CD4-positive, CD25-positive, alpha-beta regulatory T cell (primary cell): ENCODE measurements at regions not wholly inside any gene's neighbourhood (a gene's known extent, or its start where the extent isn't known, plus 50 kb on each side); places are given as distances from the start of the nearest gene placed in this dataset.

Experiments
- ATAC-seq, 2 donors: fragments of 150-1000 bp; cut with Tn5 transposase; one replicate each; pipeline ENCODE4 v1.10.0; 2021; ENCODE audit warnings: low read depth in 2 of 2, moderate number of reproducible peaks in 2 of 2, moderate library complexity in 1 of 2
- DNase-seq, 3 donors: peaks; one replicate each; pipeline versions ENCODE4 v3.0.0 to v3.0.0-alpha.2; 2012 to 2022; ENCODE audit warnings: mixed read lengths in 1 of 3
- H3K27ac ChIP-seq: one replicate; pipeline ENCODE4 v1.7.0; 2013; ENCODE audit warnings: mild to moderate bottlenecking, low read length; ENCODE audit not compliant: insufficient read depth, poor library complexity, severe bottlenecking
- H3K27me3 ChIP-seq: one replicate; pipeline ENCODE4 v1.7.0; 2013; ENCODE audit warnings: low read length; ENCODE audit not compliant: control insufficient read depth, insufficient read depth
- H3K36me3 ChIP-seq: one replicate; pipeline ENCODE4 v1.7.0; 2013; ENCODE audit warnings: mild to moderate bottlenecking, low read length, moderate library complexity; ENCODE audit not compliant: control insufficient read depth, insufficient read depth
- H3K4me1 ChIP-seq: 2 replicates; pipeline ENCODE4 v1.7.0; 2013; ENCODE audit warnings: mild to moderate bottlenecking, low read length; ENCODE audit not compliant: insufficient read depth, control insufficient read depth, poor library complexity, severe bottlenecking
- H3K4me3 ChIP-seq: one replicate; pipeline ENCODE4 v1.7.0; 2013; ENCODE audit warnings: low read depth, mild to moderate bottlenecking, low read length, moderate library complexity
- H3K9me3 ChIP-seq, 2 experiments: 1 replicate in 1 of 2; 2 replicates in 1 of 2; pipeline ENCODE4 v1.7.0; 2013; ENCODE audit warnings: low read length in 2 of 2, mild to moderate bottlenecking in 1 of 2, moderate library complexity in 1 of 2; ENCODE audit not compliant: control insufficient read depth in 2 of 2
- H3K27ac Mint-ChIP-seq, 3 donors: one replicate each; pipeline ENCODE4 v1.8.0; 2020 to 2022; ENCODE audit warnings: mild to moderate bottlenecking in 3 of 3, mixed read lengths in 3 of 3, moderate library complexity in 2 of 3
- H3K27me3 Mint-ChIP-seq: one replicate; pipeline ENCODE4 v1.8.0; 2022; ENCODE audit warnings: mild to moderate bottlenecking, mixed read lengths
- H3K36me3 Mint-ChIP-seq: one replicate; pipeline ENCODE4 v1.8.0; 2020; ENCODE audit warnings: mixed read lengths
- H3K4me1 Mint-ChIP-seq, 4 donors: one replicate each; pipeline ENCODE4 v1.8.0; 2020 to 2022; ENCODE audit warnings: mixed read lengths in 4 of 4, mild to moderate bottlenecking in 1 of 4
- H3K4me3 Mint-ChIP-seq, 4 donors: one replicate each; pipeline ENCODE4 v1.8.0; 2020 to 2022; ENCODE audit warnings: mild to moderate bottlenecking in 4 of 4, mixed read lengths in 4 of 4, moderate library complexity in 3 of 4
- H3K9me3 Mint-ChIP-seq, 7 donors: one replicate each; pipeline ENCODE4 v1.8.0; 2020 to 2022; ENCODE audit warnings: mixed read lengths in 7 of 7, mild to moderate bottlenecking in 3 of 7, moderate library complexity in 2 of 7

GRCh38 chr14:22438742-22439141, 150.3 kb downstream of the DAD1 start:
- ATAC-seq (no peak), DNase-seq (no peak)
- Histone ChIP-seq H3K9me3 (no peaks in the 10 kb centered on the region), H3K36me3 (no peaks in the 10 kb centered on the region), H3K27me3 (no peaks in the 10 kb centered on the region), H3K27ac (no peak overlapping the region), H3K4me1 (no peaks in the 10 kb centered on the region), H3K4me3 (no peak overlapping the region)
- Mint-ChIP-seq H3K27ac (no peak overlapping the region), H3K36me3 (no peaks in the 10 kb centered on the region), H3K27me3 (no peaks in the 10 kb centered on the region), H3K4me1 (no peaks in the 10 kb centered on the region), H3K4me3 (peak overlapping the region in 1 of 4 donors; percentile 31), H3K9me3 (no peaks in the 10 kb centered on the region)

GRCh38 chr14:22434901-22435550, 154.0 kb downstream of the DAD1 start:
- ATAC-seq (no peak), DNase-seq (no peak)
- H3K9me3 Mint-ChIP-seq: no peaks in the 10 kb centered on the region
- no peaks in the 10 kb centered on the region for H3K36me3 Mint-ChIP-seq
- no peak overlapping the region for H3K27ac Mint-ChIP-seq
- H3K27me3 ChIP-seq: no peaks in the 10 kb centered on the region
- no peaks in the 10 kb centered on the region for H3K4me1 Mint-ChIP-seq
- H3K36me3 ChIP-seq: no peaks in the 10 kb centered on the region
- H3K4me3 Mint-ChIP-seq: no peak overlapping the region
- H3K4me1 ChIP-seq: no peaks in the 10 kb centered on the region
- H3K9me3 ChIP-seq: no peaks in the 10 kb centered on the region
- H3K4me3 ChIP-seq: no peak overlapping the region
- no peaks in the 10 kb centered on the region for H3K27me3 Mint-ChIP-seq
- no peak overlapping the region for H3K27ac ChIP-seq

GRCh38 chr14:22434030-22434429, 155.0 kb downstream of the DAD1 start:
- Mint-ChIP-seq H3K4me1 (no peaks in the 10 kb centered on the region), H3K36me3 (no peaks in the 10 kb centered on the region), H3K9me3 (no peaks in the 10 kb centered on the region), H3K27ac (no peak overlapping the region), H3K27me3 (no peaks in the 10 kb centered on the region), H3K4me3 (no peak overlapping the region)
- ATAC-seq: no peak
- Histone ChIP-seq H3K36me3 (no peaks in the 10 kb centered on the region), H3K27ac (no peak overlapping the region), H3K9me3 (no peaks in the 10 kb centered on the region), H3K27me3 (no peaks in the 10 kb centered on the region), H3K4me3 (no peak overlapping the region), H3K4me1 (no peaks in the 10 kb centered on the region)
- DNase-seq: no peak

- Mint-ChIP-seq H3K27ac (no peak overlapping the region), H3K36me3 (no peaks in the 10 kb centered on the region), H3K4me1 (no peaks in the 10 kb centered on the region), H3K4me3 (no peak overlapping the region), H3K9me3 (no peaks in the 10 kb centered on the region), H3K27me3 (no peaks in the 10 kb centered on the region)
- ATAC-seq (no peak), DNase-seq (no peak)
- Histone ChIP-seq H3K36me3 (no peaks in the 10 kb centered on the region), H3K27ac (no peak overlapping the region), H3K9me3 (no peaks in the 10 kb centered on the region), H3K4me3 (no peak overlapping the region), H3K27me3 (no peaks in the 10 kb centered on the region), H3K4me1 (no peaks in the 10 kb centered on the region)
Measured at GRCh38 chr14:22433069-22433468, 156.0 kb downstream of the DAD1 start.

GRCh38 chr14:22432348-22432976, 156.6 kb downstream of the DAD1 start:
- Histone ChIP-seq H3K27me3 (no peaks in the 10 kb centered on the region), H3K27ac (no peak overlapping the region), H3K4me1 (no peaks in the 10 kb centered on the region), H3K36me3 (no peaks in the 10 kb centered on the region), H3K4me3 (no peak overlapping the region), H3K9me3 (no peaks in the 10 kb centered on the region)
- no peaks in the 10 kb centered on the region for H3K27me3 Mint-ChIP-seq
- no peaks in the 10 kb centered on the region for H3K4me1 Mint-ChIP-seq
- H3K27ac Mint-ChIP-seq: no peak overlapping the region
- H3K4me3 Mint-ChIP-seq: peak overlapping the region in 1 of 4 donors; percentile 54
- H3K9me3 Mint-ChIP-seq: no peaks in the 10 kb centered on the region
- no peaks in the 10 kb centered on the region for H3K36me3 Mint-ChIP-seq
- ATAC-seq: peak in 1 of 2 donors; percentile 25
- DNase-seq: no peak

- H3K4me3 ChIP-seq: no peak overlapping the region
- ATAC-seq (no peak), DNase-seq (no peak)
- H3K9me3 ChIP-seq: no peaks in the 10 kb centered on the region
- H3K36me3 ChIP-seq: no peaks in the 10 kb centered on the region
- H3K4me3 Mint-ChIP-seq: no peak overlapping the region
- H3K36me3 Mint-ChIP-seq: no peaks in the 10 kb centered on the region
- H3K27ac ChIP-seq: no peak overlapping the region
- no peaks in the 10 kb centered on the region for H3K9me3 Mint-ChIP-seq
- H3K27me3 Mint-ChIP-seq: no peaks in the 10 kb centered on the region
- H3K4me1 ChIP-seq: no peaks in the 10 kb centered on the region
- H3K27ac Mint-ChIP-seq: no peak overlapping the region
- no peaks in the 10 kb centered on the region for H3K4me1 Mint-ChIP-seq
- H3K27me3 ChIP-seq: no peaks in the 10 kb centered on the region
Measured at GRCh38 chr14:22429546-22430294, 159.3 kb downstream of the DAD1 start.

GRCh38 chr14:22428700-22429291, 160.2 kb downstream of the DAD1 start:
- H3K9me3 ChIP-seq: no peaks in the 10 kb centered on the region
- no peaks in the 10 kb centered on the region for H3K27me3 ChIP-seq
- H3K4me1 Mint-ChIP-seq: no peaks in the 10 kb centered on the region
- no peaks in the 10 kb centered on the region for H3K27me3 Mint-ChIP-seq
- no peak overlapping the region for H3K4me3 Mint-ChIP-seq
- no peaks in the 10 kb centered on the region for H3K4me1 ChIP-seq
- no peaks in the 10 kb centered on the region for H3K36me3 ChIP-seq
- H3K27ac Mint-ChIP-seq: no peak overlapping the region
- ATAC-seq: no peak
- H3K4me3 ChIP-seq: no peak overlapping the region
- no peak for DNase-seq
- H3K36me3 Mint-ChIP-seq: no peaks in the 10 kb centered on the region
- no peak overlapping the region for H3K27ac ChIP-seq
- H3K9me3 Mint-ChIP-seq: no peaks in the 10 kb centered on the region
